CD4-positive, CD25-positive, alpha-beta regulatory T cell (primary cell): ENCODE measurements at regions not wholly inside any gene's neighbourhood (a gene's known extent, or its start where the extent isn't known, plus 50 kb on each side); places are given as distances from the start of the nearest gene placed in this dataset.
A peak's percentile ranks its signal among the peaks of the same experiment; 100 is the strongest.
"Not testable (repeated sequence)": the region's sequence is repeated elsewhere in the genome, so short reads cannot be mapped to it uniquely, and the experiment has no call there.

Experiments used
- ATAC-seq, 2 donors: fragments of 150-1000 bp; cut with Tn5 transposase; one replicate each; pipeline ENCODE4 v1.10.0; 2021; ENCODE audit warnings: low read depth in 2 of 2, moderate number of reproducible peaks in 2 of 2, moderate library complexity in 1 of 2
- DNase-seq, 3 donors: peaks; one replicate each; pipeline versions ENCODE4 v3.0.0 to v3.0.0-alpha.2; 2012 to 2022; ENCODE audit warnings: mixed read lengths in 1 of 3
- H3K27ac ChIP-seq: one replicate; pipeline ENCODE4 v1.7.0; 2013; ENCODE audit warnings: mild to moderate bottlenecking, low read length; ENCODE audit not compliant: insufficient read depth, poor library complexity, severe bottlenecking
- H3K27me3 ChIP-seq: one replicate; pipeline ENCODE4 v1.7.0; 2013; ENCODE audit warnings: low read length; ENCODE audit not compliant: control insufficient read depth, insufficient read depth
- H3K36me3 ChIP-seq: one replicate; pipeline ENCODE4 v1.7.0; 2013; ENCODE audit warnings: mild to moderate bottlenecking, low read length, moderate library complexity; ENCODE audit not compliant: control insufficient read depth, insufficient read depth
- H3K4me1 ChIP-seq: 2 replicates; pipeline ENCODE4 v1.7.0; 2013; ENCODE audit warnings: mild to moderate bottlenecking, low read length; ENCODE audit not compliant: insufficient read depth, control insufficient read depth, poor library complexity, severe bottlenecking
- H3K4me3 ChIP-seq: one replicate; pipeline ENCODE4 v1.7.0; 2013; ENCODE audit warnings: low read depth, mild to moderate bottlenecking, low read length, moderate library complexity
- H3K9me3 ChIP-seq, 2 experiments: 1 replicate in 1 of 2; 2 replicates in 1 of 2; pipeline ENCODE4 v1.7.0; 2013; ENCODE audit warnings: low read length in 2 of 2, mild to moderate bottlenecking in 1 of 2, moderate library complexity in 1 of 2; ENCODE audit not compliant: control insufficient read depth in 2 of 2
- H3K27ac Mint-ChIP-seq, 3 donors: one replicate each; pipeline ENCODE4 v1.8.0; 2020 to 2022; ENCODE audit warnings: mild to moderate bottlenecking in 3 of 3, mixed read lengths in 3 of 3, moderate library complexity in 2 of 3
- H3K27me3 Mint-ChIP-seq: one replicate; pipeline ENCODE4 v1.8.0; 2022; ENCODE audit warnings: mild to moderate bottlenecking, mixed read lengths
- H3K36me3 Mint-ChIP-seq: one replicate; pipeline ENCODE4 v1.8.0; 2020; ENCODE audit warnings: mixed read lengths
- H3K4me1 Mint-ChIP-seq, 4 donors: one replicate each; pipeline ENCODE4 v1.8.0; 2020 to 2022; ENCODE audit warnings: mixed read lengths in 4 of 4, mild to moderate bottlenecking in 1 of 4
- H3K4me3 Mint-ChIP-seq, 4 donors: one replicate each; pipeline ENCODE4 v1.8.0; 2020 to 2022; ENCODE audit warnings: mild to moderate bottlenecking in 4 of 4, mixed read lengths in 4 of 4, moderate library complexity in 3 of 4
- H3K9me3 Mint-ChIP-seq, 7 donors: one replicate each; pipeline ENCODE4 v1.8.0; 2020 to 2022; ENCODE audit warnings: mixed read lengths in 7 of 7, mild to moderate bottlenecking in 3 of 7, moderate library complexity in 2 of 7

DNA sequence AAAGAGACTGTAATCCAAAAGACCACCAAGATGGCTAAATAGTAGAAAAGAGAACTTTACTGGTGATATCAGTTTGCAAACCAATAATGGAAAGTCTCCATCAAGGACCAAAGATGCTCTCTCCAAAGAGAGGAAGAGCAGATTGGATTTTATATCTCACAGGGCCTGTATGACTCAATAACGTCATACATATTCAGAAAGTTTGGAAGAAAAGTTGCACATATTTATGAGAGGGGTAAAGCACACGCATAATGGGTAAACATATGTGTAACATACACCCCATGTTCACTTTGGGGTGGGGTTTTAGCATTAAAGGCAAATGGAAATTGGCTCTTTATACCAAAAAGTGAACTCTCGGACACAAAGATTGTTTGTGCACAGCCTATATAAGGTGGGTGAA, 274.5 kb upstream of the POU1F1 start:
- Histone ChIP-seq H3K9me3 (no peaks in the 10 kb centered on the region), H3K27me3 (no peaks in the 10 kb centered on the region), H3K36me3 (no peaks in the 10 kb centered on the region), H3K4me3 (no peak overlapping the region), H3K4me1 (no peaks in the 10 kb centered on the region), H3K27ac (no peak overlapping the region)
- Mint-ChIP-seq H3K9me3 (peaks cover 0 to 3% (median 0%) of the 10 kb centered on the region in 7 donors), H3K36me3 (no peaks in the 10 kb centered on the region), H3K27me3 (no peaks in the 10 kb centered on the region), H3K4me3 (no peak overlapping the region), H3K4me1 (no peaks in the 10 kb centered on the region), H3K27ac (no peak overlapping the region)
- no peak for DNase-seq
- ATAC-seq: no peak

DNA sequence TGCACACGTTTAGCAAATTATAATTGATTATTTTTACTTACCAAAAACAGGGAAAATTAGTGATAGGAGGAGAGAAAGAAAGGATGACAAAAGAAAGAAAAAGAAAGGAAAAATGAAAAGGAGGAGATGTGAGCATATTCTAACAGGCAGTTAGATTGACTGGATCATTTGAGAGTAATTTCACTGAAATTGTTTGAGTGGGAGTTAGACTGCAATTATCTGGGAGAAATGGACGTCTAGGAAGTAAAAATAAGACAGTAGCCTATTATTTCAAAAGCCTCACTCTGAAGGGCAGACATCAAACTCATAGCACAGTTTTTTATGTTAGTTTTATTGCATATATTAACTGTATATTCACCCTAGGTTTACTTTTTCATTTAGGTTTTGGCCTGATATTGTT, 272.8 kb upstream of the POU1F1 start:
- H3K4me3 Mint-ChIP-seq: no peak overlapping the region
- no peak overlapping the region for H3K4me3 ChIP-seq
- H3K27ac Mint-ChIP-seq: no peak overlapping the region
- DNase-seq: no peak
- ATAC-seq: no peak
- no peaks in the 10 kb centered on the region for H3K36me3 ChIP-seq
- H3K4me1 ChIP-seq: no peaks in the 10 kb centered on the region
- H3K27me3 ChIP-seq: no peaks in the 10 kb centered on the region
- H3K36me3 Mint-ChIP-seq: no peaks in the 10 kb centered on the region
- H3K4me1 Mint-ChIP-seq: no peaks in the 10 kb centered on the region
- H3K27me3 Mint-ChIP-seq: no peaks in the 10 kb centered on the region
- H3K9me3 Mint-ChIP-seq: peaks cover 0 to 3% (median 0%) of the 10 kb centered on the region in 7 donors
- no peak overlapping the region for H3K27ac ChIP-seq
- no peaks in the 10 kb centered on the region for H3K9me3 ChIP-seq

DNA sequence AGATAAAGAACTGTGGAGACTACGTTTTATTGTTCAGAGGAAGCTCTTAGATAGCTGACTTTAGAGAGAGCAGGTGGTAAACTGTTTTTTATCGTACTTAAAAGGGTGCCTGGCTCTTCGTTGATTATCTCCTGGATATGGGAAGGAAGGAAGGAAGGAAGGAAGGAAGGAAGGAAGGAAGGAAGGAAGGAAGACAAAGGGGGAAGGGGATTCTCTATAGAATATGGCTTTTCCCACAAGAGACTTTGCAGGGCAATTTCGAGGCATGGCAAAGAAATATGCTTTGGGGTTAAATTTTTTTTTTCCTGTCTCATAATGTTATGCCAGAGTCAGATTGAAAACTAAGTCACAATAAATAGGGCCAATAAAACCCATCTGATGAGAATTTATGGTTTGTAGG, 271.9 kb upstream of the POU1F1 start:
- no peak overlapping the region for H3K27ac Mint-ChIP-seq
- Histone ChIP-seq H3K27ac (no peak overlapping the region), H3K4me1 (no peaks in the 10 kb centered on the region), H3K27me3 (no peaks in the 10 kb centered on the region), H3K36me3 (no peaks in the 10 kb centered on the region), H3K4me3 (no peak overlapping the region), H3K9me3 (no peaks in the 10 kb centered on the region)
- H3K9me3 Mint-ChIP-seq: peaks cover 0 to 3% (median 0%) of the 10 kb centered on the region in 7 donors
- no peak for ATAC-seq
- H3K4me1 Mint-ChIP-seq: no peaks in the 10 kb centered on the region
- DNase-seq: no peak
- H3K27me3 Mint-ChIP-seq: no peaks in the 10 kb centered on the region
- H3K4me3 Mint-ChIP-seq: no peak overlapping the region
- H3K36me3 Mint-ChIP-seq: no peaks in the 10 kb centered on the region

DNA sequence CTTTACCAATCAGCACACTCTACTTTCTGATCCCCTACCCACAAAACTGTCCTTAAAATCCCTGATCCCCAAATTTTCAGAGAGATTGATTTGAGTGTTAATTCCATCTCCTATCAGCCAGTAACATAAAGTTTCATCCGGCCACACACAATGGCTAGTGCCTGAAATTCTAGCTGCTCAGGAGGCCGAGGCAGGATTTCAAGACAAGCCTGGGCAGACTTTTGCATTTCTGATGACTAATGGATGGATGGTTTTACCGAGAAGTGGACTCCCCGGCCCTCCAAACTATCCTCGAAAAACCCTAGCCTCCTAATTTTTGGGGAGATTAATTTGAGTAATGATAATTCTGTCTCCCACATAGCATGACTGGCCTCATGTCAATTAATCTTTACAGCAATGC, 269.8 kb upstream of the POU1F1 start:
- Histone ChIP-seq H3K27me3 (no peaks in the 10 kb centered on the region), H3K4me1 (no peaks in the 10 kb centered on the region), H3K27ac (no peak overlapping the region), H3K9me3 (no peaks in the 10 kb centered on the region), H3K4me3 (no peak overlapping the region), H3K36me3 (no peaks in the 10 kb centered on the region)
- no peak for ATAC-seq
- no peaks in the 10 kb centered on the region for H3K36me3 Mint-ChIP-seq
- H3K4me3 Mint-ChIP-seq: no peak overlapping the region
- H3K9me3 Mint-ChIP-seq: peaks cover 0 to 5% (median 0%) of the 10 kb centered on the region in 7 donors
- H3K27ac Mint-ChIP-seq: peak overlapping the region in 1 of 3 donors; percentile 35
- DNase-seq: no peak
- H3K27me3 Mint-ChIP-seq: no peaks in the 10 kb centered on the region
- H3K4me1 Mint-ChIP-seq: no peaks in the 10 kb centered on the region

DNA sequence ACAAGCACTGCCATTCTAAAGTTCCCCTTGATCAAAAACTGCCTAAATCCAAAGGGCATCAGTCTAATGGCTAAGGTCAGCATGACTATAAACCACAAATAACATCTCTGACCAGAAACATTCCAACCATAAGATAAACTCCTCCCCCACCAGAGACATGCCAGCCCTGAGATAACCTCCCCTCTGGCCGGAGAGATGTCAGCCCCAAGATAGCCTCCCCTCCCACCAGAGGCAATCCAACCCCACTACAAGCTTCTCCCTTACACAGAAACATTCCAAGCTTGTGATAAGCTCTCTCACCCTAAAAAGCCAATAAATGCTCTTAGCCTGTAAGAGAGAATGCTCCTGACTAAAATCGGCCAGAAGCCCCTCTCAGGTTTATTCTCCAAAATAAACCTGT, 267.0 kb upstream of the POU1F1 start:
- H3K9me3 Mint-ChIP-seq, H3K36me3 Mint-ChIP-seq, H3K27ac ChIP-seq, ATAC-seq, H3K4me3 ChIP-seq, DNase-seq, H3K4me1 Mint-ChIP-seq, H3K4me1 ChIP-seq, H3K27me3 Mint-ChIP-seq, H3K27ac Mint-ChIP-seq, H3K27me3 ChIP-seq, H3K36me3 ChIP-seq, H3K4me3 Mint-ChIP-seq, H3K9me3 ChIP-seq: not testable (repeated sequence)

DNA sequence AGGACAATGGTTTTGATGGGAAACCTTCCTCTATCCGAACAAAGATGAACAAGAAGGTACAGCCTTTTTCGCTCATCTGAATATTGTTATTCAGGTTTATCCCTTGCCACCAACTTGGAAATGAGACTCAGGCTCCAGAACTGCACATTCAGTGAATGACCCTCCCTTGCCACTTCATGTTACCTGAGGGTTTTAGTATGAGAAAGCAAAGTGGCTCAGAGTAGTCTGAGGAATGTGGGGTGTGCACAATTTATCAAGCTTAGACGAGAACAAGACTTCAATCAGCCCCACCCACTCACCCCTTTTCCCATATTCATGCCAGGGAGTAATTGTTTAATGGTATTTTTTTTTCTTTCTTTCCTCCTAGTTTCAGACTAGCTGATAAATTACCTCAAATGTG, 265.3 kb upstream of the POU1F1 start:
- Mint-ChIP-seq H3K4me1 (no peaks in the 10 kb centered on the region), H3K27ac (no peak overlapping the region), H3K27me3 (no peaks in the 10 kb centered on the region)

DNA sequence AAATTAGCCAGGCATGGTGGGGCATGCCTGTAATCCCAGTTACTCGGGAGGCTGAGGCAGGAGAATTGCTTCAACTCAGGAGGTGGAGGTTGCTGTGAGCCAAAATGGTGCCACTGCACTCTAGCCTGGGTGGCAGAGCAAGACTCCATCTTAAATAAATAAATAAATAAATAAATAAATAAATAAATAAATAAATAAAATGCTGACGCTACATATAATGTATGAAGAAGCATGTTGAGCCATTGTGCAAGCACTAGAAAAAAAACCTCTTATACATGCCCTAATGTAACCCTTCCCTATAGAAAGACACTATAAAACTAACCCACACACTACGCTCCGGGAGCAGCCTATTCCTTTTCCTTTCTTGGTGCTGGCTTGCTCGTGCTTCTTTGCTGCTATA, 262.3 kb upstream of the POU1F1 start:
- not testable (repeated sequence) for H3K36me3 ChIP-seq, H3K27me3 ChIP-seq, ATAC-seq, H3K27me3 Mint-ChIP-seq, H3K4me3 ChIP-seq, H3K36me3 Mint-ChIP-seq, H3K27ac Mint-ChIP-seq, H3K4me3 Mint-ChIP-seq, DNase-seq, H3K27ac ChIP-seq, H3K4me1 Mint-ChIP-seq, H3K4me1 ChIP-seq, H3K9me3 ChIP-seq, H3K9me3 Mint-ChIP-seq

More for the DNA sequence above, 265.3 kb upstream of the POU1F1 start:
- DNase-seq: no peak
- Histone ChIP-seq H3K9me3 (no peaks in the 10 kb centered on the region), H3K27ac (no peak overlapping the region), H3K4me1 (no peaks in the 10 kb centered on the region), H3K27me3 (no peaks in the 10 kb centered on the region), H3K36me3 (no peaks in the 10 kb centered on the region), H3K4me3 (no peak overlapping the region)
- no peaks in the 10 kb centered on the region for H3K36me3 Mint-ChIP-seq
- no peak overlapping the region for H3K4me3 Mint-ChIP-seq
- no peak for ATAC-seq
- H3K9me3 Mint-ChIP-seq: peaks cover 0 to 5% (median 0%) of the 10 kb centered on the region in 7 donors

DNA sequence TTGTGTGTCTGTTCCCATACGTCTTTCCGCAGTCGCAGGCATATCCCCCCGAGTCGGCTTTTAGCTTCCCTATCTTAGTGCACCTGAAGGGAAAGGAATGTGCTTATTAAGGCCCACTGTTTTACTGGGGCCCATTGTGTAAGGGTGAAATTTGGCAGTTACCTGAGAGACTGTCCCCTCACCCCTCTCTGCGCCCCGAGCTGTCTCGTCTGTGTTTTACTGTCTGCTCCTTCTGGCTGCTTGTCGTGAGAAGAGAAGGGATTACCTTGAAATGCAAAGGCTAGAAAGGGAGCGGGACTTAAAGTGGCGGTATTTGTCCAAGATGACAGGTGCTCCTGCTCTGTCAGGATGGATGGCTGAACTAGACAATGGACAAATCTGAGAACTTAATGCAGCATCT, 233.0 kb upstream of the POU1F1 start:
- Mint-ChIP-seq H3K27me3 (no peaks in the 10 kb centered on the region), H3K4me1 (no peaks in the 10 kb centered on the region), H3K9me3 (no peaks in the 10 kb centered on the region), H3K4me3 (no peak overlapping the region), H3K27ac (no peak overlapping the region), H3K36me3 (no peaks in the 10 kb centered on the region)
- Histone ChIP-seq H3K4me1 (no peaks in the 10 kb centered on the region), H3K36me3 (no peaks in the 10 kb centered on the region), H3K4me3 (no peak overlapping the region), H3K9me3 (no peaks in the 10 kb centered on the region), H3K27ac (no peak overlapping the region), H3K27me3 (no peaks in the 10 kb centered on the region)
- no peak for ATAC-seq
- DNase-seq: no peak
